ENCODE measurements at regions not wholly inside any gene's neighbourhood (a gene's known extent, or its start where the extent isn't known, plus 50 kb on each side); places are given as distances from the start of the nearest gene placed in this dataset.
"Not testable (repeated sequence)": the region's sequence is repeated elsewhere in the genome, so short reads cannot be mapped to it uniquely, and the experiment has no call there.

DNA sequence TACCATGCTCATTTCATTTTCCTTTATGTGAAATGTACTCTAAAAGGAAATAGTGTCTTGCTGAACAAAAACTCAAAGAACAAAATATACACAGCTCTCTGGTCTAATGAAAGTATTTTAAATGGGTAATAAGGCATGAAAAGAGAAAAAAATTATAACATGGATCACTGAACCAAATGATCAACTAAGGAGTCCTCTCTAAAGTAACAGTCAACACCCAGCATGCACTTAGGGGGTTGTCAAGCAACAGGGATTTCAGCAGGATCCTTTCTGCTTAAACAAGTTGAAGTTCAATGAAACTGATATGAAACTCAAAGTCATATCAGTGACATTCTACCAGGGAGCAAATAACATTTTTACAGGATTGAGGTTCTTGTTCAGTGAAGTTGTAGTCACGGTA is 398.8 kb downstream of the SEC23A start:
- no peak for DNase-seq

GRCh38 chr14:38696925-38697324 is 406.1 kb downstream of the SEC23A start:
- ATAC-seq (no peak), DNase-seq (no peak)

More for the DNA sequence above, 398.8 kb downstream of the SEC23A start:
- no peak for ATAC-seq

DNA sequence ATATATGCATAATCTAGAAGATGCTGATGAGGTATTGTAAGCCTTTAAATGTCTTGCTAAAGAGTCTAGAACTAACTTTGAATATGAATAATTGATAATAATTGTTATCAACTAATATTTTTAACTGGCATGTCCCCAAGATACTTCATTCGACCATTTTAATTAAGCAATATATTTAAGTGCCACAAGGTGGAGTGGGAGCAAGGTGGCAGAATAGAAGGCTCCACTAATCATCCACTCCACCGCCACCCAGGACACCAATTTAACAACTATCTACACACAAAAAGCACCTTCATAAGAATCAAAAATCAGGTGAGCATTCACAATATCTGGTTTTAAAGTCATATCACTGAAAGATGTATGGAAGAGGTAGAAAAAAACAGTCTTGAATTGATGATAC is 409.6 kb downstream of the SEC23A start:
- DNase-seq (no peak), ATAC-seq (no peak)

GRCh38 chr14:38669027-38669426 is 413.1 kb upstream of the CLEC14A start:
- ATAC-seq (no peak), DNase-seq (no peak)

DNA sequence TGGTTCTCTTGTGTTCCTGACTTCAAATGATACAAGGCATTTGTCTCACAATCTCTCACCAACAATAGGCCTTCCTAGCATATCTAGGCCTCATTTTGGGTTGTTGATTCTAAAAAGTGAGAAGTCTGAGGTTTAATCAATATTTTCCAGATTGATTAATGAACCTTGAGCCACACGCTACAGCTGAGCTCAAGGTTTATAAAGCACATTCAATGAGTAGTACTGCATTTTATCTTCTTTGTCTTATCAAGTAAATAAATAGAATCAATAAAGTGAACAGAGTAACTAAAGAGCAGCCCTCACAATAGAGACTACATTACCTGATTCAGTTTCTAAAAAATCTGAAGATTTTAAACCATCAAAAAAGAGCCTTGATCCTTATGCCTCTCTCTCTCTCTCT is 407.5 kb upstream of the CLEC14A start:
- ATAC-seq (no peak), DNase-seq (no peak)

DNA sequence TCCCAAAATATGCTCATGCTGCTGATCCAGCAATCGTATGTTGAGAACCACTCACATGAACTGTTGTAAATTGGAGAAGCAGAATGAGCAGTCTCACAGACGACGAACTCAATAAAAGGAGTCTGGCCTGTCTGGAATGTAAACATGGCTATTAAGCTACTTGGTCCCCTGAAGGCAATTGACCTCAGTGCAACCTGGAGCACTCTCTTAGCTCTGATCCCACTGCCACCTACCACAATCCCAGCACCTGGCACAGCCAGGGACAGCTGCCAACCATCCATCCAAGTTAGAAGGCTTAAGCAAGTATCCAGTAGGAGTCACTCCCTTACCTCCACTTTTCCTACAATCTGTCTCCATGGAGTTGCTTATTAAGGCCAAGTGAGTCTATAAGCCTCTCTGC is 406.9 kb upstream of the CLEC14A start:
- DNase-seq, result no peak
- no peak for ATAC-seq

DNA sequence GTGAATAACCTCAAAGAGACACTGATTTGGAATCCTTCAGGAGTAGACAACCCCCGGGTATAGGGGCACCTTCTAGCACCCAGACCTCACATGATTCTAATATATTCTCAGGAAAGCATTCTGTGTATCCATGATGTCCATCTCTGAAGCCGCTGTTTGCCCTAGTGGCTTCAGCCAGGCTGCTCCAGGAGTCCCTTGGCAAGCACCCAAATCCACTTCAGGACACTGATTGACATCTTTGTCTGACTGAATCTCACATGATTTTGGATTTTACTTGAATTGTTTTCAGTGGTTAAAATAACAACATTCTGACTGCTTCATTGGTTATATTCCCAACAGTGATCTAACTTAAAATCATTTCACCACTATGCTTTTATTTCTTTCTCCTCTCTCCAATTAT is 390.5 kb upstream of the CLEC14A start:
- DNase-seq (no peak), ATAC-seq (no peak)

GRCh38 chr14:38634913-38635312 is 379.0 kb upstream of the CLEC14A start:
- ATAC-seq, DNase-seq: not testable (repeated sequence)

- DNase-seq (no peak), ATAC-seq (no peak)
These were observed 373.5 kb upstream of the CLEC14A start for GRCh38 chr14:38629412-38629811.

DNA sequence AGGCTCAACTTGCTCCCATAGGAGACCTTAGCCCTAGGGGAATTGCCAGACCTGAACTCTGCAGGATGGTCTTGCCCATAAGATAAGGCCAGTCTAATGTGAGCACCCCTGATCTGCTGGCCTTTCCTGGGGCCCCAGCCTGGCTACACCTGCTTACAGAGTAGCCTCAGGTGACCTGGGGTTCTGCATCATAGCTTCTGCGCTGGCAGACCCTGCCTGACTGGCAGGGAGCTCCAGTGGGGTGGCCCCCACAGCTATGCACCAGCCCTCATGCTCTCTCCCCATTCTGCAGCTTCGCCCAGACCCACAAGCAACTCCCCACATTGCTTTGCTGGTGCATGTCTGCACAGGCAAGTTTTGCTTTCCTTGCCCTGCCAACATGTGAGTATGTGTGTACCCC is 371.3 kb upstream of the CLEC14A start:
- DNase-seq (no peak), ATAC-seq (no peak)

- ATAC-seq, result no peak
- no peak for DNase-seq
These were observed 367.8 kb upstream of the CLEC14A start for GRCh38 chr14:38623661-38624060.

DNA sequence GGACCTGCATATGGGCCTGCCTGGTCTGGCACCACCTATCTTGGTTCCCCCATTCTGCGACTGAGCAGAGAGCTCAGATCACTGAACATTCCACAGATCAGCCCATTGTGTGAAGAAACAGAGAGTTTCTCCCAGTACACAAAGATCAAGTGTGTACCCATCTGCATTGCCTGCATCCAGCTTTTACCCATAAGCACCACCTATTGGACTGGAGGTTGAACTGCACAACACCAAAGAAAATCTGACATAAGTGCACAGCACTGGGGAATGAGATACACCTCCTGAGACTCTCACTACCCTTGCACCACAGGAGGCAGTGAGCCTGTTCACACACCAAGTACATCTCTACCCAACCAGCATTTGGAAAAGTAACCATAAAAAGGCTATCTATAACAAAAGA is 362.6 kb upstream of the CLEC14A start:
- DNase-seq, result no peak
- no peak for ATAC-seq

DNA sequence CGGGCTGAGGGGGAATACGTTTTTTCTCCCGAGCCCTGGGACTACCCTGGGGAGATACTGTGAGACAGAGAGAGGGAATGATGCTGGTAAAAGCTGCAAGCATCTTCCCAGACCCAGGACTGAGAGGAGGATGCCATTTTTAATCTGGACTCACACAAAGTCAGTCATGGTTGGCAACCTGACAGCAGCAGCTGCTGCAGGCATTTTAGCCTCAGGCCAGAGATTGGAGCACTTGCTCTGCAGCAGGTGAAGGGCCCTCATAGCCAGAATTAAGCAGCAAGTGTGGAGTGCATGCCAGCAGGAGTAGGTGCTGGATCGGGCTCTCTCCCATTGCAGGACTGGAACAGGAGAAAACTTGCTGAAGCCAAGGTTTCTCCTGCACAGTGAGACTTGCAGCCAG is 361.1 kb upstream of the CLEC14A start:
- ATAC-seq (no peak), DNase-seq (no peak)

GRCh38 chr14:38611928-38612327 is 356.0 kb upstream of the CLEC14A start:
- ATAC-seq (no peak), DNase-seq (no peak)

GRCh38 chr14:38608244-38608643 is 352.4 kb upstream of the CLEC14A start:
- no peak for DNase-seq
- no peak for ATAC-seq

DNA sequence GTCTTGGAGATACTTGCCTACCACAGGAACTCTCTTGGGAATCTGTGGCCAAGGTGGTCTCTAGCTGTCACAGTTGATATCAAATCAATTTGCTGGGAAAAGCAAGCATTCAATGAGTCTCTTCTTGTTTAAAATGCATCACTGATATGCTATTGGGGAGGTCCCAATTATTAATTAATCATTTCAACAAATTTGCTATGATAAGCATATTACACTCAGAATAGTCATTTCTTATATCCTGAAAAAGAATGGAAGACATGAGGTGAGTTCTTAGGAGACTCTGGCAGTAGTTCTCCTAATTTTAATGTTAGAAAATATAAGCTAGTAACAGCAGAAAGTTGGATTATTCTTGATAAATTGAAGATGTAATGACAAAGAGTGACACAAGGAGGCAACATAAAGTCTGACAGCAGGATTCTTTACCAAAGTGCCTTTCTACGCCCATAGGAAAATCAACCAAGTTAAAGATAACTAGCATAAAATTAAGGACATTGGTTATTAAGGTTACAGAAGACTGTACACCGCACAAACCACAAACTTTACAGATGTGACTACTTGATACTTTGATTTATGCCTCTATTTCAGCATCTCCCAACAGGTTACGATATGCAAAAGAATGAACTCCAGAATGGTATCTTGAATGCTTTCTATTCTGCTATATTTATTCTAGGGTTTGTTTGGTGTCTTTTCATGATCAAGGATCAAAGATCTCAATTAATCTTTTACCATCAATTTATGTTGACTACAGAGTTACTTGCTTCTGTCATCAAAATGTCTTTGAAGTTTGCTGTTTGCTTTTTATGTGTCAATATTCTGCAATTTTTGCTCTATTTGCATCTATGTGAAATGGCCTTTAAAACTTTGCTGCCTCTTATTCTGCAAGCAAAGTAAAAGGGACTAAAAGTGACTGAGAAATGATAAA is 349.6 kb upstream of the CLEC14A start:
- no peak for DNase-seq

DNA sequence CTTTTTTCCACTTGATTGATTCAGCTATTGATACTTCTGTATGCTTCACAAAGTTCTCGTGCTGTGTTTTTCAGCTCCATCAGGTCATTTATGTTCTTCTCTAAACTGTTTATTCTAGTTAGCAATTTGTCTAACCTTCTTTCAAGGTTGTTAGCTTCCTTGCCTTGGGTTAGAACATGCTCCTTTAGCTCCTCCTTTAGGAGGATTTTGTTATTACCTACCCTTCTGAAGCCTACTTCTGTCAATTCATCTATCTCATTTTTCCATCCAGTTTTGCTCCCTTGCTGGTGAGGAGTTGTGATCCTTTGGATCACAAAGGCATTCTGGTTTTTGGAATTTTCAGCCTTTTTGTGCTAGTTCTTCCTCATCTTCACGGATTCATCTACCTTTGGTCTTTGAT is 344.7 kb upstream of the CLEC14A start:
- ATAC-seq, DNase-seq: not testable (repeated sequence)

More for the DNA sequence above, 349.6 kb upstream of the CLEC14A start:
- no peak for ATAC-seq

- no peak for DNase-seq
- no peak for ATAC-seq
These were observed 337.6 kb upstream of the CLEC14A start for GRCh38 chr14:38593476-38593875.

DNA sequence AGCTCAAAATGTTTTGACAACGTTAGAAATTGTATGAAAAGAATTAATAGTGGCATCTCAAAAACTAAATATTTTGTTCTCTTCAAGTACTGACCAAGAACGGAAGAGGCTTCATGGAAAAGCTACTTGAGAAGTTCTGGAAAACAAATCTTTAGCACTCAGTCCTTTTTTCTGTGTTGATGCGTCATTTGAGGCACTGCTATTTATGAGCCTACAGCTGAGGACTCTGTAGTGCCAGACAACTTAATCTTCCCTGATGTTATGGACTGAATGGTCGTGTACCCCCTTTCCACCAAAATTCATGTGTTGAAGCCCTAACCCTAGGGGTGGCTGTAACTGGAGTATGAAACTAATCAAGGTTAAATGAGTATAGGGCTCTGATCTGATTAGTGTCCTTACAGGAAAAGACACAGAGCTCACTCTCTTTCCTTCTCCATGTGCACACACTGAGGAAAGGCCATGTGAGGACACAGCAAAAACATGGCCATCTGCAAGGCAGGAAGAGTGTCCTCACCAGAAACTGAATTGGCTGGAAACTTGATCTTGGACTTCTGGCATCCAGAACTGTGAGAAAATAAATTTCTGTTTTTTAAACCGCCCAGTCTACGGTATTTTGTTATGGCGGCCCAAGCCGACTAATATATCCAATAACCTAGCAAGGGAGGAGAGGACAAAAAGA is 337.0 kb upstream of the CLEC14A start:
- DNase-seq (no peak), ATAC-seq (no peak)

DNA sequence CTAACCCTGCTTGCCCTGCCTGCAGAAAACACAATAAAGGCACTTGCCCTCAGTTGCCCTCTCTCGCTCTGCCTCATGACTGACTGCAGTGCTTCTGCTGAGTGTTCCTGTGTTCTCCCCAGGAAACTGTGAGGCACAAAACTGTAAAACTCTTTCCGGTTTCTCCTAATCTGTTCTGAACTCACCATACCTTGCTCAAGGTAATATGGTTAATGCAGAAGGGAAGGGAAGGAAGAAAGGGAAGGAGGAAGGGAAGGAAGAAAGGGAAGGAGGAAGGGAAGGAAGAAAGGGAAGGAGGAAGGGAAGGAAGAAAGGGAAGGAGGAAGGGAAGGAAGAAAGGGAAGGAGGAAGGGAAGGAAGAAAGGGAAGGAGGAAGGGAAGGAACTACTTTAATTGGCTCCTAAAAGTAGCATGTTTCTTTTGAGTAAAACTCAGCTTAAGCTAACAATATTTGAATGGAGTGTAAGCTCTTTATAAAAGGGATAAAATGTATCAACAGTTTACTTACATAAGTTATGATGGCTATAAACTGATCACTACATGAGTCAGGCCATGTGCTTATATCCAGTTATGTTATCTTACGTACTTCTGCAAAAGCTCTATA is 334.0 kb upstream of the CLEC14A start:
- no peak for ATAC-seq
- no peak for DNase-seq

DNA sequence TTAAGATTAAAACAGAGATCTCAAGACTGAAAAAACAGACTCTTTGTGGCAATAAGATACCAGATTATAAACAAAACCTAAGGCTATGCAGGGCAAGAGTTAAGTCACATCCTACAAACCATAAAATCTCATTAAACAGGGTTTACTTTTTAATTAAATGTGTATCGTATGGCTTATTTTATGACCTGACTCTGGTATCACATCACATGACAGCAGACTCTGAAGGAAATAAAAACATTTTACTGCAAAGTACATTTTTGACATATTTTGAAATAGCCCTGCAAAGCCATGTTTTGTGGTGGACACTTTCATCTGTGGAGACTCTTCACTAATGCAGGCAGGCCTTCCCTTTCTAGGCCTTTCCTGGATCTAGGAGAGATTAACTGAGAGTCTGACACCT is 327.6 kb upstream of the CLEC14A start:
- ATAC-seq (no peak), DNase-seq (no peak)

- ATAC-seq (no peak), DNase-seq (no peak)
These were observed 322.4 kb upstream of the CLEC14A start for GRCh38 chr14:38578278-38578681.

DNA sequence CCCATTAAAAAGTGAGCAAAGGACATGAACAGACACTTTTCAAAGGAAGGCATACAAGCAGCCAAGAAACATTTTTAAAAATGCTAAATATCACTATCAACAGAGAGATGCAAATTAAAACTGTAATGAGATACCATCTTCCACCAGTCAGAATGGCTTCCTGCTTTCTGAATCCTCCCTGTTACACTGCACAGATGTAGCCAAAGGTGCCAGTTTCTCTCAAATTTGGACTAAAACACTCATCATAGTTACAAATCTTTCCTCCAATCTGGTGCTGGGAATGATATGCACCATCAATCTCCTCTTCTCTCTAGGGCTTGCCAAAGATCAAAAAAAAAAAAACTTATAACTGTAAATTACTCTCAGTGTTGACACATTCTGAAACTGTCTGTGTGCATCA is 311.8 kb upstream of the CLEC14A start:
- no peak for DNase-seq
- no peak for ATAC-seq

Data from stimulated activated naive CD8-positive, alpha-beta T cell treated with anti-CD3 and anti-CD28 coated beads, Interleukin-15, Interleukin-2, amounts not matched to agents 100 U/mL and 50 U/mL, for 24 hours (primary cell).